ENCODE measurements at regions not wholly inside any gene's neighbourhood (a gene's known extent, or its start where the extent isn't known, plus 50 kb on each side); places are given as distances from the start of the nearest gene placed in this dataset.

- no peak for TF ChIP-seq POLR2A (IDR thresholded peaks at IDR 0.05)
- no peak for TF ChIP-seq POLR2AphosphoS5 (IDR thresholded peaks at IDR 0.05)
- no peak for TF ChIP-seq CTCF (IDR thresholded peaks at IDR 0.05)
Measured at GRCh38 chr11:25435197-25435596, 896.7 kb upstream of the ANO3 start.

All from upper lobe of left lung (tissue), 4 donors.